ENCODE measurements at regions not wholly inside any gene's neighbourhood (a gene's known extent, or its start where the extent isn't known, plus 50 kb on each side); places are given as distances from the start of the nearest gene placed in this dataset.
"Not testable (repeated sequence)": the region's sequence is repeated elsewhere in the genome, so short reads cannot be mapped to it uniquely, and the experiment has no call there.

- DNase-seq (ENCODE audit: low read depth): no peak
These were observed 1081.2 kb downstream of the SOCS6 start for GRCh38 chr18:71370095-71370494.

GRCh38 chr18:71362140-71362539 lies 1073.3 kb downstream of the SOCS6 start:
- no peak for DNase-seq (ENCODE audit: low read depth)

- not testable (repeated sequence) for DNase-seq (ENCODE audit: low read depth)
These were observed 1066.8 kb downstream of the SOCS6 start for GRCh38 chr18:71355599-71355998.

GRCh38 chr18:71352618-71353017 lies 1063.8 kb downstream of the SOCS6 start:
- no peak for DNase-seq (ENCODE audit: low read depth)

GRCh38 chr18:71336576-71337210 lies 1047.8 kb downstream of the SOCS6 start:
- DNase-seq (ENCODE audit: low read depth): no peak

GRCh38 chr18:71329563-71329962 lies 1040.7 kb downstream of the SOCS6 start:
- no peak for DNase-seq (ENCODE audit: low read depth)

GRCh38 chr18:71329114-71329513 lies 1040.3 kb downstream of the SOCS6 start:
- no peak for DNase-seq (ENCODE audit: low read depth)

- DNase-seq (ENCODE audit: low read depth): no peak
These were observed 1039.0 kb downstream of the SOCS6 start for GRCh38 chr18:71327850-71328249.

- DNase-seq (ENCODE audit: low read depth): no peak
These were observed 1038.6 kb downstream of the SOCS6 start for GRCh38 chr18:71327441-71327840.

- DNase-seq (ENCODE audit: low read depth): no peak
These were observed 1038.0 kb downstream of the SOCS6 start for GRCh38 chr18:71326826-71327225.

- no peak for DNase-seq (ENCODE audit: low read depth)
These were observed 1035.5 kb downstream of the SOCS6 start for GRCh38 chr18:71324356-71324755.

- DNase-seq (ENCODE audit: low read depth): no peak
These were observed 1033.4 kb downstream of the SOCS6 start for GRCh38 chr18:71322201-71322600.

- no peak for DNase-seq (ENCODE audit: low read depth)
These were observed 1032.5 kb downstream of the SOCS6 start for GRCh38 chr18:71321319-71321718.

GRCh38 chr18:71304856-71305255 lies 1016.0 kb downstream of the SOCS6 start:
- DNase-seq (ENCODE audit: low read depth): no peak

- DNase-seq (ENCODE audit: low read depth): not testable (repeated sequence)
These were observed 1014.9 kb downstream of the SOCS6 start for GRCh38 chr18:71303743-71304142.

- DNase-seq (ENCODE audit: low read depth): no peak
These were observed 1012.8 kb downstream of the SOCS6 start for GRCh38 chr18:71301596-71301995.

- DNase-seq (ENCODE audit: low read depth): not testable (repeated sequence)
These were observed 1005.4 kb downstream of the SOCS6 start for GRCh38 chr18:71294201-71294600.

GRCh38 chr18:71293322-71293721 lies 1004.5 kb downstream of the SOCS6 start:
- DNase-seq (ENCODE audit: low read depth): no peak

GRCh38 chr18:71287268-71287667 lies 998.4 kb downstream of the SOCS6 start:
- no peak for DNase-seq (ENCODE audit: low read depth)

- DNase-seq (ENCODE audit: low read depth): no peak
These were observed 963.6 kb downstream of the SOCS6 start for GRCh38 chr18:71252351-71252865.

GRCh38 chr18:71250191-71250590 lies 961.3 kb downstream of the SOCS6 start:
- DNase-seq (ENCODE audit: low read depth): no peak

GRCh38 chr18:71249791-71250190 lies 960.9 kb downstream of the SOCS6 start:
- no peak for DNase-seq (ENCODE audit: low read depth)

- no peak for DNase-seq (ENCODE audit: low read depth)
These were observed 954.1 kb downstream of the SOCS6 start for GRCh38 chr18:71242981-71243380.

GRCh38 chr18:71238974-71239624 lies 950.3 kb downstream of the SOCS6 start:
- no peak for DNase-seq (ENCODE audit: low read depth)
